GM06990 (cell line): ENCODE measurements at regions not wholly inside any gene's neighbourhood (a gene's known extent, or its start where the extent isn't known, plus 50 kb on each side); places are given as distances from the start of the nearest gene placed in this dataset.

ENCODE experiments used
- DNase-seq: peaks from one replicate; pipeline ENCODE4 v3.0.0-alpha.2; 2011; ENCODE audit not compliant: insufficient read length; ENCODE audit errors: extremely low read depth
- H3K27me3 ChIP-seq: replicated peaks from 2 replicates; pipeline ENCODE4 v1.6.0; 2011; ENCODE audit warnings: low read length; ENCODE audit not compliant: control insufficient read depth, insufficient read depth
- H3K36me3 ChIP-seq: 2 replicates; pipeline ENCODE4 v1.5.1; 2011; ENCODE audit warnings: low read length; ENCODE audit not compliant: control insufficient read depth, insufficient read depth
- H3K4me3 ChIP-seq: replicated peaks from 2 replicates; pipeline ENCODE4 v1.5.1; 2011; ENCODE audit warnings: low read depth, mild to moderate bottlenecking, control low read depth, low read length
- CTCF ChIP-seq: IDR thresholded peaks from 2 replicates; pipeline ENCODE4 v1.5.1; 2011; ENCODE audit warnings: low read length, control low read depth, mild to moderate bottlenecking, inconsistent platforms; ENCODE audit not compliant: insufficient read depth, poor library complexity, severe bottlenecking

- DNase-seq: no peak
- no peaks in the 10 kb centered on the region for H3K36me3 ChIP-seq
- H3K4me3 ChIP-seq: no peak overlapping the region
- TF ChIP-seq CTCF: no peak
- H3K27me3 ChIP-seq: no peaks in the 10 kb centered on the region
These were observed 574.5 kb upstream of the ZEB2 start for GRCh38 chr2:145094370-145094769.

DNA sequence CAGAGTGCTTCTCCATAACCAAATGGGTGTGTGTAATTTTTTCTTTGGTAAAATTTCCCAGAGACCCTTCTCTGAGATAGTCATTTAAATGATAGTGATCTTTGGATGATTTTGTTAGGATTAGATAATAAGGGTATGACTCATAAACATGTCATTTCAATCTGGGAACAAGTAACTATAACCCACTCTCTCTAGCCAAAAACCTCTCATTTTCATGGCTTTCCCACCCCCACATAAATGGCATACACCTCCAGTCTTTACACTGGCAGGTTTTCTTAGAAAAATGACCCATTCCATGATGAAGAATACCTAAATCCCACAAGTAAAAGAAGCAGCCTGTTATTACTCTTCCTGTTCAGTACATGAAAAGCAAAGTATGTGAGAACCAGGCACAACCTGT lies 572.0 kb upstream of the ZEB2 start:
- Histone ChIP-seq H3K4me3 (no peak overlapping the region), H3K27me3 (no peaks in the 10 kb centered on the region), H3K36me3 (no peaks in the 10 kb centered on the region)
- TF ChIP-seq CTCF: no peak
- no peak for DNase-seq

GRCh38 chr2:145090841-145091761 lies 571.2 kb upstream of the ZEB2 start:
- no peak for TF ChIP-seq CTCF
- no peaks in the 10 kb centered on the region for H3K36me3 ChIP-seq
- H3K4me3 ChIP-seq: no peak overlapping the region
- H3K27me3 ChIP-seq: no peaks in the 10 kb centered on the region
- DNase-seq: no peak

GRCh38 chr2:145088756-145089155 lies 568.8 kb upstream of the ZEB2 start:
- DNase-seq: no peak
- no peak for TF ChIP-seq CTCF
- Histone ChIP-seq H3K4me3 (no peak overlapping the region), H3K36me3 (no peaks in the 10 kb centered on the region), H3K27me3 (no peaks in the 10 kb centered on the region)

- Histone ChIP-seq H3K4me3 (no peak overlapping the region), H3K36me3 (no peaks in the 10 kb centered on the region), H3K27me3 (no peaks in the 10 kb centered on the region)
- no peak for TF ChIP-seq CTCF
- no peak for DNase-seq
These were observed 567.0 kb upstream of the ZEB2 start for GRCh38 chr2:145086910-145087309.
